ENCODE measurements at regions not wholly inside any gene's neighbourhood (a gene's known extent, or its start where the extent isn't known, plus 50 kb on each side); places are given as distances from the start of the nearest gene placed in this dataset.

GRCh38 chr6:40963019-40963418 lies 76.0 kb downstream of the UNC5CL start:
- no peak for DNase-seq (ENCODE audit: low read depth)
- H3K4me3 ChIP-seq (ENCODE audit: low read depth, low read length), result no peak overlapping the region
- no peak for TF ChIP-seq CTCF (IDR thresholded peaks at IDR 0.05; ENCODE audit: insufficient read depth, low read length, poor library complexity, severe bottlenecking)
- no peaks in the 10 kb centered on the region for H3K27me3 ChIP-seq (ENCODE audit: control insufficient read depth, insufficient read depth, low read length)
- no peaks in the 10 kb centered on the region for H3K36me3 ChIP-seq (ENCODE audit: control insufficient read depth, insufficient read depth, low read length)

GRCh38 chr6:40962241-40962640 lies 76.8 kb downstream of the UNC5CL start:
- TF ChIP-seq CTCF (IDR thresholded peaks at IDR 0.05; ENCODE audit: insufficient read depth, low read length, poor library complexity, severe bottlenecking), result no peak
- H3K27me3 ChIP-seq (ENCODE audit: control insufficient read depth, insufficient read depth, low read length), result no peaks in the 10 kb centered on the region
- H3K4me3 ChIP-seq (ENCODE audit: low read depth, low read length), result no peak overlapping the region
- no peaks in the 10 kb centered on the region for H3K36me3 ChIP-seq (ENCODE audit: control insufficient read depth, insufficient read depth, low read length)
- peak; percentile 98 for DNase-seq (ENCODE audit: low read depth)

GRCh38 chr6:40961831-40962230 lies 77.2 kb downstream of the UNC5CL start:
- no peaks in the 10 kb centered on the region for H3K36me3 ChIP-seq (ENCODE audit: control insufficient read depth, insufficient read depth, low read length)
- no peaks in the 10 kb centered on the region for H3K27me3 ChIP-seq (ENCODE audit: control insufficient read depth, insufficient read depth, low read length)
- no peak overlapping the region for H3K4me3 ChIP-seq (ENCODE audit: low read depth, low read length)
- TF ChIP-seq CTCF (IDR thresholded peaks at IDR 0.05; ENCODE audit: insufficient read depth, low read length, poor library complexity, severe bottlenecking), result no peak
- no peak for DNase-seq (ENCODE audit: low read depth)

- Histone ChIP-seq H3K36me3 (ENCODE audit: control insufficient read depth, insufficient read depth, low read length) (no peaks in the 10 kb centered on the region), H3K4me3 (ENCODE audit: low read depth, low read length) (no peak overlapping the region), H3K27me3 (ENCODE audit: control insufficient read depth, insufficient read depth, low read length) (no peaks in the 10 kb centered on the region)
- TF ChIP-seq CTCF (IDR thresholded peaks at IDR 0.05; ENCODE audit: insufficient read depth, low read length, poor library complexity, severe bottlenecking), result no peak
- DNase-seq (ENCODE audit: low read depth), result no peak
Observed at GRCh38 chr6:40960742-40961430, 78.1 kb downstream of the UNC5CL start.

- no peak overlapping the region for H3K4me3 ChIP-seq (ENCODE audit: low read depth, low read length)
Observed at GRCh38 chr6:40959781-40960327, 79.2 kb downstream of the UNC5CL start.

More at GRCh38 chr6:40959781-40960327, 79.2 kb downstream of the UNC5CL start:
- no peak for DNase-seq (ENCODE audit: low read depth)
- no peak for TF ChIP-seq CTCF (IDR thresholded peaks at IDR 0.05; ENCODE audit: insufficient read depth, low read length, poor library complexity, severe bottlenecking)
- no peaks in the 10 kb centered on the region for H3K27me3 ChIP-seq (ENCODE audit: control insufficient read depth, insufficient read depth, low read length)
- H3K36me3 ChIP-seq (ENCODE audit: control insufficient read depth, insufficient read depth, low read length), result no peaks in the 10 kb centered on the region

Measured in kidney epithelial cell (primary cell).